Endodermal cell (in vitro differentiated cells): ENCODE measurements at regions not wholly inside any gene's neighbourhood (a gene's known extent, or its start where the extent isn't known, plus 50 kb on each side); places are given as distances from the start of the nearest gene placed in this dataset.

Experiments
- DNase-seq: peaks from one replicate; pipeline ENCODE4 v3.0.0-alpha.2; 2017
- H3K27ac ChIP-seq: 2 replicates; pipeline ENCODE4 v1.5.1; 2013; ENCODE audit warnings: mild to moderate bottlenecking, low read depth, low read length, moderate library complexity
- H3K27me3 ChIP-seq: 2 replicates; pipeline ENCODE4 v1.6.1; 2013; ENCODE audit warnings: mild to moderate bottlenecking, low read length, moderate library complexity; ENCODE audit not compliant: insufficient read depth, control insufficient read depth, poor library complexity, severe bottlenecking
- H3K36me3 ChIP-seq: 2 replicates; pipeline ENCODE4 v1.7.0; 2013; ENCODE audit warnings: mild to moderate bottlenecking, low read length, moderate library complexity; ENCODE audit not compliant: control insufficient read depth, insufficient read depth
- H3K4me1 ChIP-seq: one replicate; pipeline ENCODE4 v1.7.0; 2013; ENCODE audit warnings: low read length; ENCODE audit not compliant: control insufficient read depth, insufficient read depth
- H3K4me3 ChIP-seq: 2 replicates; pipeline ENCODE4 v1.5.1; 2013; ENCODE audit warnings: mild to moderate bottlenecking, low read length, moderate library complexity
- H3K9ac ChIP-seq: 2 replicates; pipeline ENCODE4 v1.6.1; 2013; ENCODE audit warnings: mild to moderate bottlenecking, low read length, moderate library complexity; ENCODE audit not compliant: poor library complexity, severe bottlenecking; ENCODE audit errors: extremely low read depth
- H3K9me3 ChIP-seq: 2 replicates; pipeline ENCODE4 v1.6.1; 2013; ENCODE audit warnings: mild to moderate bottlenecking, low read length, moderate library complexity; ENCODE audit not compliant: control insufficient read depth
- H3K27ac Mint-ChIP-seq: 2 replicates; pipeline ENCODE4 v1.8.0; 2020; ENCODE audit warnings: mixed read lengths
- H3K27me3 Mint-ChIP-seq: 2 replicates; pipeline ENCODE4 v1.8.0; 2021; ENCODE audit warnings: mild to moderate bottlenecking, mixed read lengths; ENCODE audit not compliant: insufficient read depth
- H3K36me3 Mint-ChIP-seq: 2 replicates; pipeline ENCODE4 v1.8.0; 2020; ENCODE audit warnings: low read depth, mixed read lengths
- H3K4me1 Mint-ChIP-seq: 2 replicates; pipeline ENCODE4 v1.8.0; 2020; ENCODE audit warnings: mixed read lengths
- H3K4me3 Mint-ChIP-seq: 2 replicates; pipeline ENCODE4 v1.8.0; 2020; ENCODE audit warnings: mild to moderate bottlenecking, moderate library complexity, mixed read lengths
- H3K9me3 Mint-ChIP-seq: 2 replicates; pipeline ENCODE4 v1.8.0; 2020; ENCODE audit warnings: mild to moderate bottlenecking, mixed read lengths
- CTCF ChIP-seq: fragments of 200-600 bp; sonication (generic); conservative IDR thresholded peaks from 2 replicates; pipeline ENCODE4 v1.5.0; 2021; ENCODE audit warnings: antibody characterized with exemption, mild to moderate bottlenecking
- WGBS, 2 experiments: methylation state at CpG; one replicate each; pipeline versions ENCODE4 v1.1.5 to v1.1.7; 2013; ENCODE audit warnings: missing lambda C conversion rate in 2 of 2, mixed read lengths in 1 of 2; ENCODE audit not compliant: insufficient coverage in 1 of 2, insufficient read length in 1 of 2; 5-methylcytosine and 5-hydroxymethylcytosine counted together

- no peaks in the 10 kb centered on the region for H3K36me3 Mint-ChIP-seq
- peak; percentile 42 for DNase-seq
- Histone ChIP-seq H3K4me1 (no peaks in the 10 kb centered on the region), H3K4me3 (no peak overlapping the region), H3K27me3 (no peaks in the 10 kb centered on the region), H3K9ac (no peak overlapping the region), H3K36me3 (no peaks in the 10 kb centered on the region), H3K27ac (no peak overlapping the region), H3K9me3 (no peaks in the 10 kb centered on the region)
- no peak for TF ChIP-seq CTCF
- no peak overlapping the region for H3K4me3 Mint-ChIP-seq
- H3K27ac Mint-ChIP-seq: no peak overlapping the region
- no peaks in the 10 kb centered on the region for H3K9me3 Mint-ChIP-seq
- WGBS, 2 experiments: 83 to 90% methylated on average over 9 to 12 of the region's 12 CpGs
- no peaks in the 10 kb centered on the region for H3K4me1 Mint-ChIP-seq
- peaks cover 2% of the 10 kb centered on the region for H3K27me3 Mint-ChIP-seq
Measured at GRCh38 chr1:22218618-22219250, 75.8 kb upstream of the WNT4 start.

GRCh38 chr1:22221233-22221780 lies 78.4 kb upstream of the WNT4 start:
- no peak overlapping the region for H3K4me3 ChIP-seq
- no peaks in the 10 kb centered on the region for H3K9me3 ChIP-seq
- Mint-ChIP-seq H3K27me3 (peaks cover 2% of the 10 kb centered on the region), H3K36me3 (no peaks in the 10 kb centered on the region), H3K4me3 (no peak overlapping the region), H3K27ac (no peak overlapping the region), H3K4me1 (no peaks in the 10 kb centered on the region), H3K9me3 (no peaks in the 10 kb centered on the region)
- WGBS, 2 experiments: 86 to 87% methylated on average over 8 of the region's 8 CpGs
- no peak overlapping the region for H3K27ac ChIP-seq
- H3K27me3 ChIP-seq: no peaks in the 10 kb centered on the region
- H3K4me1 ChIP-seq: no peaks in the 10 kb centered on the region
- no peaks in the 10 kb centered on the region for H3K36me3 ChIP-seq
- DNase-seq: peak; percentile 33
- H3K9ac ChIP-seq: no peak overlapping the region
- TF ChIP-seq CTCF: no peak

GRCh38 chr1:22222723-22223122 lies 79.8 kb upstream of the WNT4 start:
- Mint-ChIP-seq H3K4me3 (no peak overlapping the region), H3K36me3 (no peaks in the 10 kb centered on the region), H3K4me1 (no peaks in the 10 kb centered on the region), H3K27me3 (peaks cover 2% of the 10 kb centered on the region), H3K9me3 (no peaks in the 10 kb centered on the region), H3K27ac (no peak overlapping the region)
- peak; percentile 35 for DNase-seq
- Histone ChIP-seq H3K4me3 (no peak overlapping the region), H3K9ac (no peak overlapping the region), H3K4me1 (no peaks in the 10 kb centered on the region), H3K9me3 (no peaks in the 10 kb centered on the region), H3K27me3 (no peaks in the 10 kb centered on the region), H3K27ac (no peak overlapping the region), H3K36me3 (no peaks in the 10 kb centered on the region)
- WGBS, 2 experiments: 87 to 94% methylated on average over 2 to 9 of the region's 9 CpGs
- no peak for TF ChIP-seq CTCF
